Astrocyte (in vitro differentiated cells and primary cell): ENCODE measurements at regions not wholly inside any gene's neighbourhood (a gene's known extent, or its start where the extent isn't known, plus 50 kb on each side); places are given as distances from the start of the nearest gene placed in this dataset.

Experiments used
- DNase-seq: peaks from one replicate; pipeline ENCODE4 v3.0.0-alpha.2; 2010; ENCODE audit warnings: low read depth
- FAIRE-seq: peaks from 2 replicates; lab custom pipeline; 2011; peaks lifted over from hg19 to GRCh38; lab: Jason Lieb, UNC
- H2AFZ ChIP-seq: 2 replicates; pipeline ENCODE4 v1.6.0; 2012; ENCODE audit warnings: low read depth, low read length, inconsistent platforms
- H3K27ac ChIP-seq: 2 replicates; pipeline ENCODE4 v1.5.1; 2011; ENCODE audit warnings: low read depth, low read length, inconsistent platforms
- H3K27me3 ChIP-seq: 2 replicates; pipeline ENCODE4 v1.6.0; 2011; ENCODE audit warnings: low read length, inconsistent platforms; ENCODE audit not compliant: insufficient read depth
- H3K36me3 ChIP-seq: 2 replicates; pipeline ENCODE4 v1.5.1; 2011; ENCODE audit warnings: low read length, inconsistent platforms; ENCODE audit not compliant: insufficient read depth
- H3K4me1 ChIP-seq: 2 replicates; pipeline ENCODE4 v1.5.1; 2011; ENCODE audit warnings: low read length, inconsistent platforms; ENCODE audit not compliant: insufficient read depth
- H3K4me2 ChIP-seq: 2 replicates; pipeline ENCODE4 v1.6.0; 2012; ENCODE audit warnings: low read length, inconsistent platforms
- H3K4me3 ChIP-seq: 2 replicates; pipeline ENCODE4 v1.5.1; 2011; ENCODE audit warnings: low read depth, mild to moderate bottlenecking, low read length, inconsistent platforms; ENCODE audit not compliant: insufficient read depth
- H3K79me2 ChIP-seq: 2 replicates; pipeline ENCODE4 v1.6.0; 2012; ENCODE audit warnings: mild to moderate bottlenecking, low read length, inconsistent platforms; ENCODE audit not compliant: insufficient read depth
- H3K9ac ChIP-seq: 2 replicates; pipeline ENCODE4 v1.6.0; 2012; ENCODE audit warnings: mild to moderate bottlenecking, low read length, inconsistent platforms
- H3K9me3 ChIP-seq: 2 replicates; pipeline ENCODE4 v1.5.1; 2012; ENCODE audit warnings: low read depth, mild to moderate bottlenecking, low read length, inconsistent platforms; ENCODE audit not compliant: insufficient read depth
- H4K20me1 ChIP-seq: 2 replicates; pipeline ENCODE4 v1.6.0; 2012; ENCODE audit warnings: low read length, inconsistent platforms; ENCODE audit not compliant: insufficient read depth
- H3K27ac Mint-ChIP-seq: one replicate; pipeline ENCODE4 v1.8.0; 2021; ENCODE audit warnings: mild to moderate bottlenecking, mixed read lengths; ENCODE audit not compliant: unreplicated experiment
- H3K27me3 Mint-ChIP-seq: one replicate; pipeline ENCODE4 v1.8.0; 2021; ENCODE audit warnings: low read depth, mixed read lengths; ENCODE audit not compliant: unreplicated experiment
- H3K36me3 Mint-ChIP-seq: one replicate; pipeline ENCODE4 v1.8.0; 2021; ENCODE audit warnings: low read depth, mixed read lengths; ENCODE audit not compliant: unreplicated experiment
- H3K4me1 Mint-ChIP-seq: one replicate; pipeline ENCODE4 v1.8.0; 2021; ENCODE audit warnings: low read depth, mixed read lengths; ENCODE audit not compliant: unreplicated experiment
- H3K4me3 Mint-ChIP-seq: one replicate; pipeline ENCODE4 v1.8.0; 2021; ENCODE audit warnings: mild to moderate bottlenecking, moderate library complexity, mixed read lengths; ENCODE audit not compliant: unreplicated experiment
- H3K9me3 Mint-ChIP-seq: one replicate; pipeline ENCODE4 v1.8.0; 2021; ENCODE audit warnings: mild to moderate bottlenecking, mixed read lengths; ENCODE audit not compliant: unreplicated experiment
- EZH2 ChIP-seq: IDR thresholded peaks from 2 replicates; pipeline ENCODE4 v1.6.1; 2012; ENCODE audit warnings: mild to moderate bottlenecking, low read length, inconsistent platforms; ENCODE audit not compliant: insufficient read depth
- TF ChIP-seq, protein P1 (sequence below): IDR thresholded peaks from 2 replicates; pipeline ENCODE4 v1.5.1; 2011; ENCODE audit warnings: low read depth, mild to moderate bottlenecking, inconsistent platforms, low read length, moderate library complexity; ENCODE audit not compliant: insufficient read depth

DNA sequence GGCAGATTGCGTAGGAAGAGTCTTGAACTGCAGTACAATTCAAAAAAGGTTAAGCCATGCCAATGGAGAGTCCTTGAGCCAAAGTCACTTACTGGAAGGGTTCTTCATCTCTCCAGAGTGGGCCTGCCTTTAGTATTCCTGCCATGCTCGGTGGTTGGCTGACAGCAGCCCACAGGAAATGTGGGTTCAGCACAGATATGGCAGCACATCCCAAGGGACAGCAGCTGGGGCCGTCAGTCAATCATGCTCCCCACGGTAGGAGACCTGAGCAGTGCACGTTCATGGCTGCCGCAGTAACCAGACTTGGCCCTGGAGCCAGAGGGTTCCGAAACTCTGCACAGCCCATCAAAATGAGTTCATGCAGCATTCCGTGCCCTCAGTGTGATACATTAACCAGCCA lies 63.6 kb upstream of the SIRPA start:
- Histone ChIP-seq H3K9ac (no peak overlapping the region), H2AFZ (no peak overlapping the region), H3K36me3 (no peaks in the 10 kb centered on the region), H3K27me3 (peaks cover 2% of the 10 kb centered on the region), H3K9me3 (no peaks in the 10 kb centered on the region), H3K4me1 (peaks cover 18% of the 10 kb centered on the region), H3K4me2 (no peak overlapping the region), H3K27ac (no peak overlapping the region), H3K4me3 (no peak overlapping the region), H3K79me2 (no peaks in the 10 kb centered on the region), H4K20me1 (no peaks in the 10 kb centered on the region)
- DNase-seq: no peak
- Mint-ChIP-seq H3K36me3 (no peaks in the 10 kb centered on the region), H3K27ac (no peak overlapping the region), H3K9me3 (peaks cover 5% of the 10 kb centered on the region), H3K4me1 (peaks cover 14% of the 10 kb centered on the region), H3K4me3 (no peak overlapping the region), H3K27me3 (peaks cover 31% of the 10 kb centered on the region)
- FAIRE-seq: no peak
- TF ChIP-seq, protein P1, sequence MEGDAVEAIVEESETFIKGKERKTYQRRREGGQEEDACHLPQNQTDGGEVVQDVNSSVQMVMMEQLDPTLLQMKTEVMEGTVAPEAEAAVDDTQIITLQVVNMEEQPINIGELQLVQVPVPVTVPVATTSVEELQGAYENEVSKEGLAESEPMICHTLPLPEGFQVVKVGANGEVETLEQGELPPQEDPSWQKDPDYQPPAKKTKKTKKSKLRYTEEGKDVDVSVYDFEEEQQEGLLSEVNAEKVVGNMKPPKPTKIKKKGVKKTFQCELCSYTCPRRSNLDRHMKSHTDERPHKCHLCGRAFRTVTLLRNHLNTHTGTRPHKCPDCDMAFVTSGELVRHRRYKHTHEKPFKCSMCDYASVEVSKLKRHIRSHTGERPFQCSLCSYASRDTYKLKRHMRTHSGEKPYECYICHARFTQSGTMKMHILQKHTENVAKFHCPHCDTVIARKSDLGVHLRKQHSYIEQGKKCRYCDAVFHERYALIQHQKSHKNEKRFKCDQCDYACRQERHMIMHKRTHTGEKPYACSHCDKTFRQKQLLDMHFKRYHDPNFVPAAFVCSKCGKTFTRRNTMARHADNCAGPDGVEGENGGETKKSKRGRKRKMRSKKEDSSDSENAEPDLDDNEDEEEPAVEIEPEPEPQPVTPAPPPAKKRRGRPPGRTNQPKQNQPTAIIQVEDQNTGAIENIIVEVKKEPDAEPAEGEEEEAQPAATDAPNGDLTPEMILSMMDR: no peak
- no peak for TF ChIP-seq EZH2

DNA sequence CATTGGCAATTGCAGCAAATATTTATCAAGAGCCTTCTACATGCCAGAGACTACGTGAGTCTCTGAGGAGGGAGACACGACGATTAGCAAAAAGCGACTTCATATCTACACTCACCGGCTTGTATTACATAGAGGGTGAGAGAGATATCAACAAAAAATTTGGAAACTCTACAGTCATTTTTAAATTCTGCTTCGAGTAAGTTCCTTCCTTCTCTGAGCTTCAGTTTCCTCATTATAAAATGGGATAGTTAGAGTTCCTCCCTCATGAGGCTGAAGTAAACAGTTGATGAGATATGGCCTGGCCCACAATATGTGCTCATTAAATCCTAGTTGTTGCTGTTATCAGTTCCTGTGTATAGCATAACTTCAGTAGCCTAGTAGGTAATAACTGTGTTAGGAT lies 64.1 kb upstream of the SIRPA start:
- Mint-ChIP-seq H3K27ac (no peak overlapping the region), H3K36me3 (no peaks in the 10 kb centered on the region), H3K27me3 (peaks cover 26% of the 10 kb centered on the region), H3K4me3 (no peak overlapping the region), H3K9me3 (peaks cover 2% of the 10 kb centered on the region), H3K4me1 (peaks cover 14% of the 10 kb centered on the region)
- FAIRE-seq: no peak
- no peak overlapping the region for H3K27ac ChIP-seq
- no peak overlapping the region for H3K4me3 ChIP-seq
- no peak overlapping the region for H2AFZ ChIP-seq
- H3K9me3 ChIP-seq: no peaks in the 10 kb centered on the region
- H3K79me2 ChIP-seq: no peaks in the 10 kb centered on the region
- H3K27me3 ChIP-seq: no peaks in the 10 kb centered on the region
- H3K4me2 ChIP-seq: no peak overlapping the region
- no peak overlapping the region for H3K9ac ChIP-seq
- no peaks in the 10 kb centered on the region for H3K36me3 ChIP-seq
- no peak for DNase-seq
- H3K4me1 ChIP-seq: peaks cover 18% of the 10 kb centered on the region
- TF ChIP-seq, protein P1: no peak
- TF ChIP-seq EZH2: no peak
- H4K20me1 ChIP-seq: no peaks in the 10 kb centered on the region

DNA sequence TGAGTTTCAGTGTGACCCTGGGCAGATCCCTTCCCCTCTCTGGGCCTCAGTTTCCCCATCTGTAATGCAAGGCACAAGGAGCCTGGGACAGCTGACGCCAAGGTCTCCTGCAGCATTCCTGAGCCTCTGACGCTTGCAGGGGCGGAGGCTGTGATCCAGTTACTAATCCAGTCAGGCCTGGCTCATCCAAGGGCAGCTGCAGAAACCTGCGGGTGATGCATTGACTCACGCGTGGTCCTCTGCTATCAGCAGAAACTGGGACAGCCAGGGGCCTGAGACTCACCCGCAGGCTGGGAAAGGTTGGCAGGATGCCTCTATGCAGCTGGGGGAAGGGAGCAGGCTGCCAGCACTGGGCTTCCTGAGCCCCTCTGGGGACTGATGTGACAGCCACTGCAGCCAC lies 65.0 kb upstream of the SIRPA start:
- peaks cover 2% of the 10 kb centered on the region for H3K9me3 Mint-ChIP-seq
- Histone ChIP-seq H3K36me3 (no peaks in the 10 kb centered on the region), H3K4me1 (peaks cover 22% of the 10 kb centered on the region), H3K27me3 (no peaks in the 10 kb centered on the region), H3K9me3 (no peaks in the 10 kb centered on the region), H3K4me3 (no peak overlapping the region), H3K27ac (peak overlapping the region; percentile 65), H3K79me2 (no peaks in the 10 kb centered on the region), H2AFZ (no peak overlapping the region), H3K4me2 (peak overlapping the region; percentile 47), H4K20me1 (no peaks in the 10 kb centered on the region), H3K9ac (peak overlapping the region; percentile 24)
- H3K27me3 Mint-ChIP-seq: peaks cover 18% of the 10 kb centered on the region
- FAIRE-seq: peak; percentile 49
- no peaks in the 10 kb centered on the region for H3K36me3 Mint-ChIP-seq
- H3K4me3 Mint-ChIP-seq: no peak overlapping the region
- DNase-seq: peak; percentile 97
- H3K4me1 Mint-ChIP-seq: peaks cover 15% of the 10 kb centered on the region
- no peak overlapping the region for H3K27ac Mint-ChIP-seq
- TF ChIP-seq, protein P1: no peak
- no peak for TF ChIP-seq EZH2
